ENCODE measurements at regions not wholly inside any gene's neighbourhood (a gene's known extent, or its start where the extent isn't known, plus 50 kb on each side); places are given as distances from the start of the nearest gene placed in this dataset.

DNA sequence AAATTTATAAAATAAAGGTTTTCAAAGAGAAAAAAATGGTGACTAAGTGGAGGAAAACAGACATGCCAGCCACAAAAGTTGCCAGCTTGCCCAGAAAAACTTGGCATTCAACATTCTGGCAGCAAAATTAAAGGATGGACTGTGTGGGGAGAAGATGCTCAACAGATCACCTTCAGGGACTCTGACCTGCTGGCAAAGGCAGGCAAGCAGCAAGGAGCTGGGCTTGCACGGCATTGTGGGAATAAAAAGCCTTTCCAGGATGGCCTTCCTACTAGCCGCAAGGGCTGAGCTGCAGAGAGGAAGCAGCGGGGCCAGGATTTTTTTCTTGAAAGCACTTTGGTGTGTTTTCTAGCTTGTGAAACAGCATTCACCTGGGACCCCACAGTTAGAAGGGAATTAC lies 101.9 kb upstream of the CACNA2D3 start:
- DNase-seq: no peak

DNA sequence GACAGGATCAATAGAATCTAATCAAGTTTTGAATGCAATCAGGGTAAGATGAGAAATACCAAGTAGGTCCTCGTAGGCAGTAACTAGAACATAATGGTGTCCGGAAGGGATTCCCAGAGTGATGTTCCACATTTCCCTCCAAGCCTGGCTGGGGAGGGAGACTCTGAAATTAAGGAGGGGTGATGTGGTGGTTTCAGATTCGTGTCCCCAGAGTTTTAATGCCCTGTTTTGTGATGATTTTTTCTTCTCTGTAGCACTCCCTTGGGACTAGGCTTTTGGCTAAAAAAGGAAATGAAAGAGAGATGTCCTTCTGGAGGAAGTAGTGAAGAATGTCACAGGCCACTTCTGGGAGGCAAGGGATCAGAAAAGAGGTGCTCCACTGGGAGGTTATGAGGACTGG lies 108.3 kb upstream of the CACNA2D3 start:
- no peak for DNase-seq

DNA sequence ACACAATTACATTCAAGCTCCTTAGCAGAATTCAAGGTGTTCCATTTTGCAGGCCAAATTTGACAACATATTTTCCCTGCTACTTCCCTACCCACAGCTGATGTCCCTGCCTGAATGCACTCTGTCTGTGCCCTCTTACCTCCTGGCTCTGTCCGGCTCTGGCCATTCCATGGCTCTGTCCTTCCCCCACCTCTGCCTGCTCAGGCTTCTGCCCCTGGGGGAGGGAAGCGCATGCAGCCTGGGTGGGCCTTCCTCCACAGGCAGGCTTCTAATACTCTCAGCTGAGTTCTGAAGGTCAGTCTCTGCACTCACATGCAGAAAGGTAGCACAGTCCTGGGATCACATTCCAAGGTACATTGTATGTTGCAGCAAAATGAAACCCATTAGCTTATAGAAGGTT lies 113.6 kb upstream of the CACNA2D3 start:
- no peak for DNase-seq

DNA sequence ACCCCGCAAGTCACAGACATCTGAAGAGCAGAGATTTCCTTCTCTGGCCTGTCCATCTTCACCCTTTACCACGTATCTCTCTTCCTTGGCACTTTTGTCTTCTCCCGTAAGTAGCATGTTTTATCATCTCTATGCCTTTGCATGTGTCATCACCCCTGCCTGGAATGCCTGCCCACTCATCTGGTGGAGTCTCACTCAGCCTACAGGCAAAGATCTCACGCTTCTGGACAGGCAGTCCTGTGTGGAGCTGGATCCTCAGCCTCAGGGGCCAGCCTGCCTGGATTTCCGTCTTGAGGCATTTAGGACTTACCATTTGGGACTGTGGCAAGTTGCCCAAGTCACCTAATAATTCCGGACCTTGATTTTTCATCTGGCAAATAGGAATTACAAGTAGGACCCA lies 114.3 kb upstream of the CACNA2D3 start:
- no peak for DNase-seq

DNA sequence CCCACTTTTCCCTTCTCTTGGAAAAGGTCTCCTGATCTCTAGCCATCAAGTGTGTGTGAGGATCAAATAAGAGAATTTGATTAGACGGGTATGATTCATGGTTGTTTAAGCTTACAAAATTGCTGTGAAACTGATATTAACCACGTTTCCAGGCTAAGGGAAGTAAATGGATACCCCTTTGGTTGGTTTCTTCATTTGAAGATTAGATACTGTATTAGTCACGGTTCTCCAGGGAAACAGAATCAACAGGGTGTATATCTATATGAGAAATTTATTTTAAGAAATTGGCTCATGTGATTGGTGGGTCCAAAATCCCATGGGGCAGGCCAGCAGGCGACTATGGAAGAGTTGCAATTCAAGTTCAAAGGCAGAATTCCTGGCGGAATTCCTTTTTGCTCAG lies 112.7 kb upstream of the SELENOK start:
- DNase-seq: no peak

DNA sequence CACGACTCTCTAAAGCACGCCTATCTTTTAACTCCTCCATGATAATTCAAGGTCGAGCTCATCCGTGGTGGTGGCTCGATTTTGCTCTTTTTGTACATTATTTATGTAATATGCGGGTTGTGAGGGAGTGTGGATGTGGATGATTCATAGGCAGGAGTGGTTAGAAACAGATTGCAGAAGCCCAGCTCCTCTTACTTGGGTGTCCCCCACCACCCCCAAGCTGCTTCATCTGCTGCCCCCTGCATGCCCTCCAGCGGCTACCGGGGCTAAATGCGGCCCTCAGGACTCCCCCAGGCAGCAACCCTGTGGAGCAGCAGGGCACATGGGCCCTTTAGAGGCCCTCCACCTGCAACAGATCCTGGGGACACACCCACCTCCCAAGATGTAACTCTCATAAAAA lies 111.5 kb upstream of the SELENOK start:
- no peak for DNase-seq

DNA sequence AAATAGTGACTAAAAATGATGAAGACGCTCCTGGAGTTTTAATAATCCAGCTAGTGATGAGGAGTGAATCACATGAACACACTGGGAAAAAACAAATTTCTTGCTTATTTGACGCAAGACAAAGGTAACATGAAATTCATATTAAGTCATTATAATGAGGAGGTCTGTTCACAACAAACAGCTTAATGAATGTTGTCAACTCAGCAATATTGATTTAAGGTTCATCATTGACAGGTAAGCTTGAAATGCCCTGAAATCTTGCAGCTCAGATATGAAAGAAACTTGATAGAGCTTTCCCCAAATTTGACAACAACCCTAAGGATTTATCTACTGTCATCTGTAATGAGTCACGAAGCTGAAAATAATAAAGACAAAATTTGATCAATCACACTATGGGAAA lies 108.1 kb upstream of the SELENOK start:
- no peak for DNase-seq

- no peak for DNase-seq
Observed at GRCh38 chr3:53998980-53999379, 107.3 kb upstream of the SELENOK start.

DNA sequence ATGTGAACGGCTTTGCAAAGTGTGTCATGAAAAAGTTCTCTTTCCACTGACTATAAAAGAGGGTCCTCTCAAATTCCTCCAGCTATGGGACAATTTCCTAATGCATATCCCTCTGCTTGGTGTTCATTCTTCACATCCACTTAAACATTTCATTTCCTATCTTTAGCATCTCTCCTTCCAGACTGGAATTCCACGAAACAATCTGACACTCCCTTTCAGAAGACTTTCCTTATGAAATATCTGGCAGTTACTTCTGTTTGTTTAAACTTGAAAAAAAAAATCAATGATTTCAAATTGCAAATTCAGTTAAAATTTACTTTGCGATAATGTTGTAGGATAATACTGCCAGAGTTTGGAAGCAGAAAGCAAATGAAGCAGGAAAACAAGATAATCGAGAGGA lies 105.8 kb upstream of the SELENOK start:
- DNase-seq: no peak

- DNase-seq: no peak
Observed at GRCh38 chr3:53996141-53996874, 104.6 kb upstream of the SELENOK start.

GRCh38 chr3:53994986-53995603 lies 103.4 kb upstream of the SELENOK start:
- no peak for DNase-seq

DNA sequence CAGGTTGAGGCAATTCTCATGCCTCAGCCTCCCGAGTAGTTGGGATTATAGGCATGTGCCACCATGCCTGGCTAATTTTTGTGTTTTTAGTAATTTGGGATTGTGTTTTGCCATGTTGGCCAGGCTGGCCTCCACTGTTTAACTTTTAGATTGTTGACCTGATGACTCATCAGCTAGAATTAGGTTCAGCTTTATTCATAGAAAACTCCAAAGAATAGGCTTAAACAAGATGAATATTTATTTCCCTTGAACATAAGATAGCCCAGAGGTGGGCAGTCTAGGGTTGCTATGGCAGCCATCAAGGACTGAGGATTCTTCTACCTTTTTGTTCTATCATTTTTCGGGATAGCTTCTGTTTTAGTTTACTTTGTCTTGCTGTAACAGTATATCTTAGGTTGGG lies 99.6 kb upstream of the SELENOK start:
- no peak for DNase-seq

DNA sequence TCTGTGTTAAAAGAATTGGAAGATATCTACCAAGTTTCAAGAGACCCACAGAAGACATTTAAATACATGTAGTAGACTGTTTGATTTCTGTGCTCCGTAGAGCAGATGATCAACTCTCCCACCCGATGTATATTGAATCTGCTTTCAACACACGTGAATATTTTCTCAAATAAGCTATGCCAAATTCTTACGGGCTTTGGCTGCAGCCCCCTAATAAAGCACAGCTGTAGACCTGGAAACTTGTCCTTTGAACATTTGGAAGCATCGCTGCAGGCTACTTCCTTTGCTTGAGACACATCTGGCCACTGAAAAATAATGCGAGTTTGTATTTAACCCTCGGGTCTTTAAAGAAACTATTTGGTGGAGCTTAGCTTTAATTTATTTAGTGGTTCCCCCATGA lies 98.3 kb upstream of the SELENOK start:
- peak; percentile 45 for DNase-seq

GRCh38 chr3:53989451-53989850 lies 97.8 kb upstream of the SELENOK start:
- no peak for DNase-seq

DNA sequence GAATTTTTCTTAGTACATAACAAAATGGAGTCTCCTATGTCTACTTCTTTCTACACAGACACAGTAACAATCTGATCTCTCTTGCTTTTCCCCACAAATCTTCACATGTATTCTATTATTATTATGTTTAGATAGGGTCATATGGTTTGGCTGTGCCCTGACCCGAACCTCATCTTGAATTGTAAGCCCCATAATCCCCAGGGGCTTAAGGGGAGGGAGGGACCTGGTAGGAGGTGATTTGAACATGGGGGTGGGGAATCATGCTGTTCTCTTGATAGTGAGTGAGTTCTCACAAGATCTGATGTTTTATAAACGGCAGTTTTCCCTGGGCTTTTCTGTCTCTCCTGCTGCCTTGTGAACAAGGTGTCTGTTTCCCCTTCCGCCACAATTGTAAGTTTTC lies 86.7 kb upstream of the SELENOK start:
- no peak for DNase-seq

GRCh38 chr3:53975382-53975781 lies 83.7 kb upstream of the SELENOK start:
- DNase-seq: no peak

DNA sequence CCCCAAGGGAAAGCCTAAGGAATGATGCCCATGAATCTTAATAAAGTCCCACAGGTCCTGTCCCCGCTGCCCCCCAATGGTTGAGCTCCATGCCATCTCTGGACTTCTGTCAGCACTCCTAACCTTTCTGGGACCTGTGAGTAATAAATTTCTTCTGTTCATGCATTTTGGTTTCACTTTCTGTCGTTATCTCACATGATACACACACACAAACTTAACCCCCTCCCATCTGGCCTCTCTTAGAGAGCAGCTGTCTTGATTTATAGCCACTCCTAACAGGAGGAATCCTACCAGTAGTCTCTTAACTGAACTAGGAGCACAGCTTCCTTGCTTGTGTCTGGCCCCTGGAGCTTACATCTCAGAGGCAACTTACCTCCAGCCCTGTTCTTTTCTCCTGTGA lies 82.7 kb upstream of the SELENOK start:
- DNase-seq: no peak

DNA sequence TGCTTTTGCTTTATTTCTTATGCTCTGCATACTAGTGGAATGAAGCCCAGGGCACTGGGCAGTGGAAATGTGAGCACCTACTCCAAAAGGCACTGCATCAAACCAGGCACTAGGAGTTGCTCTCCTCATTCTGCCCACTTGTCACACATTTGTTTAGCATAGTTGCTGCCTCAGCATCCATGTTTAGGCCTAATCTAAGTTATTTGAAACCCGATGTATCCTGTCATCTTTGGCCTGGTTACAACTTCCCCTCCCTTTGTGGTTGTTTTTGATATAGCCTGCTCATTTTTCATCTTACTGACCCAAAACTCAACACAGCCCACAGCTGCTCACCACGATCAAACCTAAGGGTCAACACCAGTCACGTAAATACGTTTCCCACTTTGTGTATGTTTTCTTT lies 82.2 kb upstream of the SELENOK start:
- DNase-seq: no peak

DNA sequence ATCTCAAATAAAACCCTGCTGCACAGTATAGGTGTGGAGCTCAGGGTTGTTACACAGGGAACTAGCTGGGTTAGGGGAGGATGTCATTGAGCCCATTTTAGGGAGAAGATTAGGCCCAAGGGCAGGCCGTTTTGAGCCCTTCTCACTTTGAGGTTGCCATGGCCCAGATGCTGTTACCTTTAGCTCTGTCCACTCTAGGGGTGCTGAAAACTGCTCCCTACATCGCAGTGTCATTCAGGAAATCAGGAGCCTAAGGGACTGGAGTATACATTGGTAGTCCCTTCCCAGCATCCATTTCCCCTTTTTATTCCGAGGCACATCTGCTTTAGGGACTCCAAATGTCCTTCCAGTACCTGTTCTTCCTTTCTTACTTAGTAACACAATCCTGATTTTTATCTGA lies 79.0 kb upstream of the SELENOK start:
- no peak for DNase-seq

- DNase-seq: no peak
Observed at GRCh38 chr3:53969086-53969485, 77.4 kb upstream of the SELENOK start.

DNA sequence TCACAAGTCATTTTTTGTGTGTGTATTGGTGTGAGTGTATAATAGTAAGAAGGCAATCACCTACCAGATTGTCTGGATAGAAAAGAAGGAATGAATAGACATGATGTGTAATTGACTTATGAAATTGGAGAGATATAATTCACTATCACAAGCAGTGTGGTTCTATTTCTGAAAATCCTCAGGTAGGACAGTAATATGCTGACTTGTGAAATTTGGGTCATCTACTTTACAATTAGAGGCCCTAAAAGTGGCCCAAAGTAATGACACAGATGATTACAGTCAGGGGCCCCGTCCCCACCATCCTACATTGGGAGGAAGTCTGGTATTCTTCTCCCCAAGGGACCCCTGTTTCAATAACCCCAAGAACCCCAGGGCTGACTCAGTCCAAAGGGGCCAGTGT lies 73.6 kb upstream of the SELENOK start:
- DNase-seq: no peak

- no peak for DNase-seq
Observed at GRCh38 chr3:53957831-53958230, 66.2 kb upstream of the SELENOK start.

DNA sequence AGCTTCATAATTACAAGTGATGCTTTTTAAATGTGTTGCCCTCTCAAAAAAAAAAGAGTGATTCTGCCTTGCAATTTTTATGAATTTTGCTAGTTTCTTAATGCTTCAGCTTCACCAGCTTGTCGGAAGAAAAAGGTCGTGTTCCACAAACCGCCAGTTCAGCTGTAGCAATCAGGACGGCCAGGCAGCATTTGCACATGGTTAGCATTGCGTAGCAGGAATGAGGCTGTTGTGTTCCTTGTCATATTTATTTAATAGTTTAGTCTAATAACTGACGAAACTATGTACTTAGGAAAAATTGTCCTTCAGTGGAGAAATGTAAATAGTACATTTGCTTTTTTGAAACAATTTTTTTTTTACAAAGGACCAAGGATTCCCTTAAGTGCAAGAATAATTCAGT lies 64.9 kb upstream of the SELENOK start:
- no peak for DNase-seq

DNA sequence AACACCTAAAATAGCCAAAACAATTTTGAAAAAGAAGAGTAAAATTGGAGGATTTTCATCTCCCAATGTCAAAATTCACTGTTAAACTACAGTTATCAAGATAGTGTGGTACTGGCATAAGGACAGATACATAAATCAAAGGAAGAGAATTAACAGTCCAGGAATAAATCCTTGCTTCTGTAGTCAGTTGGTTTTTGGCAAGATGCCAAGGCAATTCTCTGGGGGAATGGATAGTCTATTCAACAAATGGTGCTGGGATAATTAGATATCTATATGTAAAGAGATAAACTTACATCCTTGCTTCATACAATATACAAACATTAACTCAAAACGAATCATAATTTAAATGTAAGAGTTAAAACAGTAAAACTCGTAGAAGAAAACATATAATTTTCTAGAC lies 57.9 kb upstream of the SELENOK start:
- no peak for DNase-seq

GRCh38 chr3:53948174-53948573 lies 56.5 kb upstream of the SELENOK start:
- no peak for DNase-seq
